MM.1S (cell line): ENCODE measurements at regions not wholly inside any gene's neighbourhood (a gene's known extent, or its start where the extent isn't known, plus 50 kb on each side); places are given as distances from the start of the nearest gene placed in this dataset.

Source experiments
- DNase-seq: peaks from one replicate; pipeline ENCODE4 v3.0.0-alpha.2; 2015
- H2AFZ ChIP-seq: fragments of 300-600 bp; sonication (generic); 2 replicates; pipeline ENCODE4 v1.6.0; 2016; ENCODE audit warnings: antibody characterized with exemption, low read length
- H3F3A ChIP-seq: fragments of 300-600 bp; sonication (generic); 2 replicates; pipeline ENCODE4 v1.6.1; 2016; ENCODE audit warnings: mild to moderate bottlenecking, antibody characterized with exemption, low read length, moderate library complexity, mixed read lengths; ENCODE audit not compliant: insufficient read depth
- H3K27ac ChIP-seq: fragments of 300-600 bp; sonication (generic); 2 replicates; pipeline ENCODE4 v1.5.1; 2016; ENCODE audit warnings: mild to moderate bottlenecking, low read length
- H3K27me3 ChIP-seq: fragments of 300-600 bp; sonication (generic); replicated peaks from 2 replicates; pipeline ENCODE4 v1.6.0; 2016; ENCODE audit warnings: low read length; ENCODE audit not compliant: insufficient read depth
- H3K36me3 ChIP-seq: fragments of 300-600 bp; sonication (generic); replicated peaks from 2 replicates; pipeline ENCODE4 v1.6.1; 2016; ENCODE audit warnings: mild to moderate bottlenecking, low read length, mixed read lengths; ENCODE audit not compliant: insufficient read depth
- H3K4me1 ChIP-seq: fragments of 300-600 bp; sonication (generic); 2 replicates; pipeline ENCODE4 v1.6.1; 2016; ENCODE audit warnings: low read length, mixed read lengths
- H3K4me2 ChIP-seq: fragments of 300-600 bp; sonication (generic); 2 replicates; pipeline ENCODE4 v1.6.0; 2016; ENCODE audit warnings: low read depth, low read length
- H3K4me3 ChIP-seq: fragments of 300-600 bp; sonication (generic); 2 replicates; pipeline ENCODE4 v1.5.1; 2016; ENCODE audit warnings: low read length, mixed read lengths
- H3K79me2 ChIP-seq: fragments of 300-600 bp; sonication (generic); 2 replicates; pipeline ENCODE4 v1.6.1; 2016; ENCODE audit warnings: mixed run types, low read length, mixed read lengths
- H3K9ac ChIP-seq: fragments of 300-600 bp; sonication (generic); 2 replicates; pipeline ENCODE4 v1.6.1; 2016; ENCODE audit warnings: low read length, mixed read lengths
- H3K9me2 ChIP-seq: fragments of 300-600 bp; sonication (generic); replicated peaks from 2 replicates; pipeline ENCODE4 v1.6.1; 2016; ENCODE audit warnings: mild to moderate bottlenecking, low read length, mixed read lengths; ENCODE audit not compliant: insufficient read depth
- H3K9me3 ChIP-seq: fragments of 300-600 bp; sonication (generic); replicated peaks from 2 replicates; pipeline ENCODE4 v1.6.1; 2016; ENCODE audit warnings: mild to moderate bottlenecking, low read length, mixed read lengths; ENCODE audit not compliant: insufficient read depth
- H4K20me1 ChIP-seq: fragments of 300-600 bp; sonication (generic); 2 replicates; pipeline ENCODE4 v1.6.1; 2016; ENCODE audit warnings: mild to moderate bottlenecking, low read length, moderate library complexity, mixed read lengths; ENCODE audit not compliant: insufficient read depth
- EZH2 ChIP-seq: fragments of 300-600 bp; sonication (generic); optimal IDR thresholded peaks from 2 replicates; pipeline ENCODE3; 2017; ENCODE audit warnings: low read depth, mild to moderate bottlenecking, antibody characterized with exemption, low read length, mixed read lengths
- EZH2phosphoT487 ChIP-seq: fragments of 300-600 bp; sonication (generic); IDR thresholded peaks from 2 replicates; pipeline ENCODE4 v1.6.1; 2018; ENCODE audit warnings: antibody characterized with exemption, low read length
- TF ChIP-seq, protein P1 (sequence below): fragments of 300-600 bp; sonication (generic); IDR thresholded peaks from 2 replicates; pipeline ENCODE4 v1.5.1; 2016; ENCODE audit warnings: antibody characterized with exemption, low read length, mixed read lengths

- H3K4me1 ChIP-seq: no peaks in the 10 kb centered on the region
- TF ChIP-seq, protein P1, sequence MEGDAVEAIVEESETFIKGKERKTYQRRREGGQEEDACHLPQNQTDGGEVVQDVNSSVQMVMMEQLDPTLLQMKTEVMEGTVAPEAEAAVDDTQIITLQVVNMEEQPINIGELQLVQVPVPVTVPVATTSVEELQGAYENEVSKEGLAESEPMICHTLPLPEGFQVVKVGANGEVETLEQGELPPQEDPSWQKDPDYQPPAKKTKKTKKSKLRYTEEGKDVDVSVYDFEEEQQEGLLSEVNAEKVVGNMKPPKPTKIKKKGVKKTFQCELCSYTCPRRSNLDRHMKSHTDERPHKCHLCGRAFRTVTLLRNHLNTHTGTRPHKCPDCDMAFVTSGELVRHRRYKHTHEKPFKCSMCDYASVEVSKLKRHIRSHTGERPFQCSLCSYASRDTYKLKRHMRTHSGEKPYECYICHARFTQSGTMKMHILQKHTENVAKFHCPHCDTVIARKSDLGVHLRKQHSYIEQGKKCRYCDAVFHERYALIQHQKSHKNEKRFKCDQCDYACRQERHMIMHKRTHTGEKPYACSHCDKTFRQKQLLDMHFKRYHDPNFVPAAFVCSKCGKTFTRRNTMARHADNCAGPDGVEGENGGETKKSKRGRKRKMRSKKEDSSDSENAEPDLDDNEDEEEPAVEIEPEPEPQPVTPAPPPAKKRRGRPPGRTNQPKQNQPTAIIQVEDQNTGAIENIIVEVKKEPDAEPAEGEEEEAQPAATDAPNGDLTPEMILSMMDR: no peak
- TF ChIP-seq EZH2phosphoT487: no peak
- no peak for TF ChIP-seq EZH2
- H3K9ac ChIP-seq: no peak overlapping the region
- H2AFZ ChIP-seq: no peak overlapping the region
- H3K79me2 ChIP-seq: no peaks in the 10 kb centered on the region
- no peaks in the 10 kb centered on the region for H4K20me1 ChIP-seq
- H3K9me2 ChIP-seq: no peaks in the 10 kb centered on the region
- no peak overlapping the region for H3K27ac ChIP-seq
- H3K4me2 ChIP-seq: no peak overlapping the region
- no peak for DNase-seq
- no peaks in the 10 kb centered on the region for H3K27me3 ChIP-seq
- no peaks in the 10 kb centered on the region for H3K36me3 ChIP-seq
- no peak overlapping the region for H3K4me3 ChIP-seq
- H3F3A ChIP-seq: no peaks in the 10 kb centered on the region
- no peaks in the 10 kb centered on the region for H3K9me3 ChIP-seq
These were observed 190.3 kb downstream of the WDR11 start for GRCh38 chr10:121041499-121041898.

- Histone ChIP-seq H3K9me3 (no peaks in the 10 kb centered on the region), H3K4me2 (no peak overlapping the region), H3K79me2 (no peaks in the 10 kb centered on the region), H4K20me1 (no peaks in the 10 kb centered on the region), H3K27me3 (no peaks in the 10 kb centered on the region), H3K9ac (no peak overlapping the region), H3K4me3 (no peak overlapping the region), H3K9me2 (no peaks in the 10 kb centered on the region), H2AFZ (no peak overlapping the region), H3K27ac (no peak overlapping the region), H3K36me3 (no peaks in the 10 kb centered on the region), H3K4me1 (no peaks in the 10 kb centered on the region), H3F3A (no peaks in the 10 kb centered on the region)
- DNase-seq: no peak
- TF ChIP-seq EZH2 (no peak), EZH2phosphoT487 (no peak)
- TF ChIP-seq, protein P1: no peak
These were observed 190.7 kb downstream of the WDR11 start for GRCh38 chr10:121041906-121042305.

- Histone ChIP-seq H3F3A (no peaks in the 10 kb centered on the region), H3K27ac (no peak overlapping the region), H4K20me1 (no peaks in the 10 kb centered on the region), H3K4me1 (no peaks in the 10 kb centered on the region), H3K27me3 (no peaks in the 10 kb centered on the region), H3K9me3 (no peaks in the 10 kb centered on the region), H3K4me3 (no peak overlapping the region), H3K36me3 (no peaks in the 10 kb centered on the region), H3K9ac (no peak overlapping the region), H3K9me2 (no peaks in the 10 kb centered on the region), H2AFZ (no peak overlapping the region), H3K4me2 (no peak overlapping the region), H3K79me2 (no peaks in the 10 kb centered on the region)
- DNase-seq: no peak
- TF ChIP-seq EZH2 (no peak), EZH2phosphoT487 (no peak)
- TF ChIP-seq, protein P1: no peak
These were observed 191.2 kb downstream of the WDR11 start for GRCh38 chr10:121042342-121042741.
